ENCODE measurements at regions not wholly inside any gene's neighbourhood (a gene's known extent, or its start where the extent isn't known, plus 50 kb on each side); places are given as distances from the start of the nearest gene placed in this dataset.

DNA sequence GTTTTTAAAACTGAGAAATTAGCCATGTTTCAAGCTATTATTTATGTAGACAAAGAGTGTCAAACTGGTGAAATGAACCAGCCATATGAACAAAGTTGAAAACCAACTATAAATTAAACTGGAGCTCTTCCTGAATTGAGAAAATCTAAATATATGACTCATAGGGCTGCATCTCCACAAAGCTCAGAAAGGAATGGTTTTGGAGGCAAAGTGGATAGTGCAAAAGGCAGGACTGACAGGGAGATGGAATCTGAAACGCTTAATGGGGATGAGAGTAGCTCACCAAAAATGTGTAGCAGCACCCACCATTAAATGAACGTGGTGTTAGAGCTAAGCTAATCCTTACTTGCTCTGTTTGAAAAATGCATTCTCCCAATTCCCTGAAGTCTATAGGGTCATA is 1066.0 kb downstream of the AGBL1 start:
- WGBS: 51% methylated on average over 2 of the region's 2 CpGs
- Histone ChIP-seq H3K4me3 (no peak overlapping the region), H3K27ac (replicated peaks in 1 of 4) (no peak overlapping the region), H3K4me1 (no peaks in the 10 kb centered on the region), H3K36me3 (no peaks in the 10 kb centered on the region), H3K27me3 (no peaks in the 10 kb centered on the region), H3K9me3 (peaks cover 0 to 8% (median 0%) of the 10 kb centered on the region in 4 donors)
- no peak for TF ChIP-seq EP300 (IDR thresholded peaks at IDR 0.05)
- no peak for TF ChIP-seq POLR2A (IDR thresholded peaks at IDR 0.05; ENCODE audit: low read depth)
- TF ChIP-seq CTCF (IDR thresholded peaks at IDR 0.05): no peak
- no peak for TF ChIP-seq POLR2AphosphoS5 (IDR thresholded peaks at IDR 0.05)
- DNase-seq (ENCODE audit: extremely low spot score): no peak
- intact Hi-C loops (cut with DNase I): no loop called here

GRCh38 chr15:87144775-87145174 is 1065.1 kb downstream of the AGBL1 start:
- WGBS: 46% methylated on average over 1 of the region's 1 CpG
- H3K36me3 ChIP-seq: no peaks in the 10 kb centered on the region
- no peaks in the 10 kb centered on the region for H3K4me1 ChIP-seq
- intact Hi-C loops (cut with DNase I): no loop called here
- H3K9me3 ChIP-seq: peaks cover 0 to 8% (median 0%) of the 10 kb centered on the region in 4 donors
- no peak overlapping the region for H3K27ac ChIP-seq (replicated peaks in 1 of 4)
- no peaks in the 10 kb centered on the region for H3K27me3 ChIP-seq
- no peak for TF ChIP-seq POLR2A (IDR thresholded peaks at IDR 0.05; ENCODE audit: low read depth)
- TF ChIP-seq CTCF (IDR thresholded peaks at IDR 0.05): no peak
- no peak for TF ChIP-seq EP300 (IDR thresholded peaks at IDR 0.05)
- no peak for TF ChIP-seq POLR2AphosphoS5 (IDR thresholded peaks at IDR 0.05)
- H3K4me3 ChIP-seq: no peak overlapping the region
- DNase-seq (ENCODE audit: extremely low spot score): no peak

DNA sequence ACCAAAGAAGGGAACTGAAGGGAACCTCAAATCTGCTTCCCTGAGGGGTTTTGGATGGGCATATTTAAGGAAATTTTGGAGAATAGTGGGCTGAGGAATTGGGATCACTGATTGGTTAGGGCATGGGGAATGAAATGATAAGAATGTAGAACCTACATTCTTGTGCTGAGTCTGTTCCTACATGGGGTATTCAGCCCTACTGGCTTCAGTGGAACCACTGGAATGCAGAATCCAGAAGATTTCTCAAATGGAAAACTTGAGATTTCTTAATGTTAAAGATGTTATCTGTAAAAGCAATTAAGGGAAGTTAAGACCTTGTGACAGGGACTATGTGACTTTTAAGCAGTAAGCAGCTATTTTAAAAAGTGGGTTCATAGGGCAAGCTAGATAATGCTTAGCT is 1062.4 kb downstream of the AGBL1 start:
- Histone ChIP-seq H3K4me3 (no peak overlapping the region), H3K27ac (replicated peaks in 1 of 4) (no peak overlapping the region), H3K36me3 (no peaks in the 10 kb centered on the region), H3K4me1 (no peaks in the 10 kb centered on the region), H3K27me3 (no peaks in the 10 kb centered on the region), H3K9me3 (peaks cover 0 to 8% (median 0%) of the 10 kb centered on the region in 4 donors)
- TF ChIP-seq POLR2AphosphoS5 (IDR thresholded peaks at IDR 0.05) (no peak), POLR2A (IDR thresholded peaks at IDR 0.05; ENCODE audit: low read depth) (no peak), CTCF (IDR thresholded peaks at IDR 0.05) (no peak), EP300 (IDR thresholded peaks at IDR 0.05) (no peak)
- intact Hi-C loops (cut with DNase I): no loop called here
- no peak for DNase-seq (ENCODE audit: extremely low spot score)

GRCh38 chr15:87135109-87135508 is 1055.4 kb downstream of the AGBL1 start:
- no peaks in the 10 kb centered on the region for H3K9me3 ChIP-seq
- no peak overlapping the region for H3K27ac ChIP-seq (replicated peaks in 1 of 4)
- H3K4me1 ChIP-seq: no peaks in the 10 kb centered on the region
- intact Hi-C loops (cut with DNase I): no loop called here
- H3K27me3 ChIP-seq: no peaks in the 10 kb centered on the region
- no peak for DNase-seq (ENCODE audit: extremely low spot score)
- no peaks in the 10 kb centered on the region for H3K36me3 ChIP-seq
- H3K4me3 ChIP-seq: no peak overlapping the region
- TF ChIP-seq CTCF (IDR thresholded peaks at IDR 0.05): no peak
- no peak for TF ChIP-seq POLR2A (IDR thresholded peaks at IDR 0.05; ENCODE audit: low read depth)
- no peak for TF ChIP-seq EP300 (IDR thresholded peaks at IDR 0.05)
- no peak for TF ChIP-seq POLR2AphosphoS5 (IDR thresholded peaks at IDR 0.05)

DNA sequence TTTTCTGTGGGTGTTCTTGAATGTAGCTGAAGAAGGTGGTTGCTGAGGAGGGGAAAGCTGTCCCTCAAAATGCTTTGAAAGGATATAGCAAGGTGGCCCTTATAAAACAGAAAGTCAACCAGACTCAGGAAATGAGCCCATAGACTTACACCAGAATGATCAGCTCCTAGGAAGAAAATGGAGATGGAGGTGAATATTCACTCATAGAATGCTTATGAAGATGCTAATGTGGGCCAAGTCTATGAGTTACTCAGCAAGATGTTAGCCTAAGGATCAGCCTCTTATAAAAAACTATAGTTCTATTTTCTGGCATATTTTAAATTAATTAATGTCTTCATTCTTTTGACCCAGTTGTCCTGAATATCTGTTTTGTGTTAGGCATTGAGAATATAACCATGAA is 1054.0 kb downstream of the AGBL1 start:
- Histone ChIP-seq H3K27ac (replicated peaks in 1 of 4) (no peak overlapping the region), H3K9me3 (no peaks in the 10 kb centered on the region), H3K27me3 (no peaks in the 10 kb centered on the region), H3K4me3 (no peak overlapping the region), H3K36me3 (no peaks in the 10 kb centered on the region), H3K4me1 (no peaks in the 10 kb centered on the region)
- intact Hi-C loops (cut with DNase I): no loop called here
- TF ChIP-seq EP300 (IDR thresholded peaks at IDR 0.05) (no peak), POLR2A (IDR thresholded peaks at IDR 0.05; ENCODE audit: low read depth) (no peak)
- DNase-seq (ENCODE audit: extremely low spot score): no peak
